ENCODE measurements at regions not wholly inside any gene's neighbourhood (a gene's known extent, or its start where the extent isn't known, plus 50 kb on each side); places are given as distances from the start of the nearest gene placed in this dataset.
A peak's percentile ranks its signal among the peaks of the same experiment; 100 is the strongest.

DNA sequence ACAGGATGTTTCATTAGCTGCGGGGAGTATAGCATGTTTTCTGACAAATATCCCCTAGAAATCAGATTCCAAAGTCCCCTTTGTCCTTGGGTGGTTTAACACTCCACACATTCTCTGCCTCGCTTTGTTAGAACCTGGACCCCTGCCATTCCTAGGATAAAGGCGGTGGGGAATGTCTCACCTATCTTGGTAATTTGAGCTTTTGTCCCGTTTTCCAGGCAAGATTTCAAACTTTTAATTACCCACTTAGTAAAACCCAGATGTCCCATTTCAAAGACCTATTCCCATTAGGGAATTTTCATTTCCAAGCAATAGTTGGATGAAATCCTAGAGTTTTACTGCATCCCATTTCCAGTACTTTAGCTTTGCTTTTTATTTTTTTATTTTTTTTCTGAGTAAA is 501.0 kb upstream of the MAP3K7 start:
- Histone ChIP-seq H3K4me3 (ENCODE audit: low read depth, low read length) (no peak overlapping the region), H3K27me3 (replicated peaks) (no peaks in the 10 kb centered on the region), H3K27ac (no peak overlapping the region), H3K36me3 (replicated peaks) (no peaks in the 10 kb centered on the region)
- in situ Hi-C loops (cut with HindIII; ENCODE audit: low pct_ligation_motif_present, low sequenced_read_pairs) = no loop called here
- no peak for TF ChIP-seq CTCF (IDR thresholded peaks at IDR 0.05; ENCODE audit: low read depth, low read length, missing control alignments)
- DNase-seq = no peak

DNA sequence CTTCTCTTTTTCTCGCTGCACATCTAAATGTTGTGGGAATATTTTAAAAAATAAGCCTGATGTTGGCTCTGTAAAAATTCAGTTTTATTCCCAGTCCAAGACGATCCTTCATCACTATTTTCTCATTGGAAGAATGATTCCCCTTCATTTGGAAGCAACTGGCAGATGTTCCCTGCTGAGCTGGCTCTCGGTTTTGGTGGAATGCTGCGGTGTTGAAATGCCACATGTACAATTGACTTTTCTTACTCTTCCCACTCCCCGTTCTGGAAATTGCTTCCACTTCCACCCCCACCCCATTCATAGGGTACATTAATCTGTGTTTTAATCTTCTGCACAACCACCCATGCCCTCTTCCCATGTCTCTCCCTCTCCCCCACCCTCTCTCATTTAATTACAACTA is 496.3 kb upstream of the MAP3K7 start:
- H3K27me3 ChIP-seq (replicated peaks) = no peaks in the 10 kb centered on the region
- H3K4me3 ChIP-seq (ENCODE audit: low read depth, low read length) = no peak overlapping the region
- in situ Hi-C loops (cut with HindIII; ENCODE audit: low pct_ligation_motif_present, low sequenced_read_pairs) = no loop called here
- no peak overlapping the region for H3K27ac ChIP-seq
- no peak for TF ChIP-seq CTCF (IDR thresholded peaks at IDR 0.05; ENCODE audit: low read depth, low read length, missing control alignments)
- H3K36me3 ChIP-seq (replicated peaks) = no peaks in the 10 kb centered on the region
- no peak for DNase-seq

- no peak overlapping the region for H3K4me3 ChIP-seq (ENCODE audit: low read depth, low read length)
- no peak for TF ChIP-seq CTCF (IDR thresholded peaks at IDR 0.05; ENCODE audit: low read depth, low read length, missing control alignments)
- no peaks in the 10 kb centered on the region for H3K27me3 ChIP-seq (replicated peaks)
- peak; percentile 53 for DNase-seq
- H3K36me3 ChIP-seq (replicated peaks) = no peaks in the 10 kb centered on the region
- no peak overlapping the region for H3K27ac ChIP-seq
- in situ Hi-C loops (cut with HindIII; ENCODE audit: low pct_ligation_motif_present, low sequenced_read_pairs) = no loop called here
These were observed 495.5 kb upstream of the MAP3K7 start for GRCh38 chr6:91082311-91082832.

- Histone ChIP-seq H3K36me3 (replicated peaks) (no peaks in the 10 kb centered on the region), H3K4me3 (ENCODE audit: low read depth, low read length) (no peak overlapping the region), H3K27ac (no peak overlapping the region), H3K27me3 (replicated peaks) (no peaks in the 10 kb centered on the region)
- peak; percentile 51 for TF ChIP-seq CTCF (IDR thresholded peaks at IDR 0.05; ENCODE audit: low read depth, low read length, missing control alignments)
- in situ Hi-C loops (cut with HindIII; ENCODE audit: low pct_ligation_motif_present, low sequenced_read_pairs) = no loop called here
- peak; percentile 53 for DNase-seq
These were observed 494.7 kb upstream of the MAP3K7 start for GRCh38 chr6:91081452-91082067.

- Histone ChIP-seq H3K36me3 (replicated peaks) (no peaks in the 10 kb centered on the region), H3K4me3 (ENCODE audit: low read depth, low read length) (no peak overlapping the region), H3K27ac (no peak overlapping the region), H3K27me3 (replicated peaks) (no peaks in the 10 kb centered on the region)
- TF ChIP-seq CTCF (IDR thresholded peaks at IDR 0.05; ENCODE audit: low read depth, low read length, missing control alignments) = no peak
- no peak for DNase-seq
- in situ Hi-C loops (cut with HindIII; ENCODE audit: low pct_ligation_motif_present, low sequenced_read_pairs) = no loop called here
These were observed 494.0 kb upstream of the MAP3K7 start for GRCh38 chr6:91080871-91081270.

DNA sequence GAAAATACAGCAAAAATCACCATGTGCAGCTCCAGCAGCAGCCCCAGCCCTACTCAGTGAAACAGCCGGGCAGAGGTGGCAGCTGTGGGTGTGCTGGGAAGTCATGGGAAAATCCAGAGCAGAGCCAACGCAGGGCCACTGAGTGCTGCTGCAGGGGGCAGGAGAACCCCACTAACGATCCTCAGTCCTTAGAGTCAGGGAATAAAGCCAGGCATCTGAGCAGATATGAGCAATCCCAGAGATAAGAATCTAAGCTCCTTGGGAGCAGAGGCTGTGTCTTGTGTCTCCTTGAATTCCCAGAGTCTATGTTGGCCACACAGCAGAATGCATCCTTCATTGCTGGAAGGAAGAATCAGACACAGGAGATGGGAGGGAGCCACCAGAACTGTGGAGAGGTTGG is 493.1 kb upstream of the MAP3K7 start:
- Histone ChIP-seq H3K27ac (no peak overlapping the region), H3K27me3 (replicated peaks) (no peaks in the 10 kb centered on the region), H3K4me3 (ENCODE audit: low read depth, low read length) (no peak overlapping the region), H3K36me3 (replicated peaks) (no peaks in the 10 kb centered on the region)
- DNase-seq = peak; percentile 2
- no peak for TF ChIP-seq CTCF (IDR thresholded peaks at IDR 0.05; ENCODE audit: low read depth, low read length, missing control alignments)
- in situ Hi-C loops (cut with HindIII; ENCODE audit: low pct_ligation_motif_present, low sequenced_read_pairs) = no loop called here

Measured in brain microvascular endothelial cell (primary cell).